Progenitor cell of endocrine pancreas (in vitro differentiated cells): ENCODE measurements at regions not wholly inside any gene's neighbourhood (a gene's known extent, or its start where the extent isn't known, plus 50 kb on each side); places are given as distances from the start of the nearest gene placed in this dataset.

ENCODE experiments used
- DNase-seq: peaks from one replicate; pipeline ENCODE4 v3.0.0; 2021; ENCODE audit warnings: low spot score; ENCODE audit not compliant: unreplicated experiment
- H3K27ac Mint-ChIP-seq: 2 replicates; pipeline ENCODE4 v1.8.0; 2021; ENCODE audit warnings: mild to moderate bottlenecking, moderate library complexity, mixed read lengths
- H3K27me3 Mint-ChIP-seq: 2 replicates; pipeline ENCODE4 v1.8.0; 2021; ENCODE audit warnings: mixed read lengths
- H3K36me3 Mint-ChIP-seq: 2 replicates; pipeline ENCODE4 v1.8.0; 2022; ENCODE audit warnings: mixed read lengths; ENCODE audit not compliant: insufficient read depth
- H3K4me1 Mint-ChIP-seq: 2 replicates; pipeline ENCODE4 v1.8.0; 2021; ENCODE audit warnings: low read depth, mixed read lengths
- H3K4me3 Mint-ChIP-seq: 2 replicates; pipeline ENCODE4 v1.8.0; 2021; ENCODE audit warnings: low read depth, mild to moderate bottlenecking, moderate library complexity, mixed read lengths
- H3K9me3 Mint-ChIP-seq: 2 replicates; pipeline ENCODE4 v1.8.0; 2021; ENCODE audit warnings: low read depth, mixed read lengths
- CTCF ChIP-seq: fragments of 200-600 bp; sonication (generic); IDR thresholded peaks from one replicate; pipeline ENCODE4 v1.5.0; 2021; ENCODE audit warnings: antibody characterized with exemption, mild to moderate bottlenecking; ENCODE audit not compliant: unreplicated experiment

- TF ChIP-seq CTCF, result no peak
- DNase-seq, result no peak
- peaks cover 22% of the 10 kb centered on the region for H3K9me3 Mint-ChIP-seq
- peaks cover 4% of the 10 kb centered on the region for H3K36me3 Mint-ChIP-seq
- no peak overlapping the region for H3K27ac Mint-ChIP-seq
- no peak overlapping the region for H3K4me3 Mint-ChIP-seq
- no peaks in the 10 kb centered on the region for H3K27me3 Mint-ChIP-seq
- H3K4me1 Mint-ChIP-seq, result peaks cover 4% of the 10 kb centered on the region
Observed at GRCh38 chr6:139557547-139557946, 183.1 kb upstream of the CITED2 start.

- no peak for TF ChIP-seq CTCF
- H3K36me3 Mint-ChIP-seq, result peaks cover 4% of the 10 kb centered on the region
Observed at GRCh38 chr6:139556532-139556931, 182.1 kb upstream of the CITED2 start.

GRCh38 chr6:139553916-139554315, 179.5 kb upstream of the CITED2 start:
- DNase-seq, result no peak
- Mint-ChIP-seq H3K27ac (no peak overlapping the region), H3K4me3 (no peak overlapping the region), H3K27me3 (no peaks in the 10 kb centered on the region), H3K4me1 (peaks cover 7% of the 10 kb centered on the region), H3K36me3 (no peaks in the 10 kb centered on the region), H3K9me3 (no peaks in the 10 kb centered on the region)
- no peak for TF ChIP-seq CTCF

More at GRCh38 chr6:139556532-139556931, 182.1 kb upstream of the CITED2 start:
- no peak for DNase-seq
- no peak overlapping the region for H3K27ac Mint-ChIP-seq
- peaks cover 4% of the 10 kb centered on the region for H3K4me1 Mint-ChIP-seq
- H3K9me3 Mint-ChIP-seq, result peaks cover 18% of the 10 kb centered on the region
- H3K4me3 Mint-ChIP-seq, result no peak overlapping the region
- no peaks in the 10 kb centered on the region for H3K27me3 Mint-ChIP-seq

GRCh38 chr6:139551376-139551775, 176.9 kb upstream of the CITED2 start:
- no peak for TF ChIP-seq CTCF
- no peak overlapping the region for H3K4me3 Mint-ChIP-seq
- no peak for DNase-seq
- H3K27me3 Mint-ChIP-seq, result no peaks in the 10 kb centered on the region
- H3K36me3 Mint-ChIP-seq, result no peaks in the 10 kb centered on the region
- H3K27ac Mint-ChIP-seq, result no peak overlapping the region
- H3K4me1 Mint-ChIP-seq, result peaks cover 19% of the 10 kb centered on the region
- H3K9me3 Mint-ChIP-seq, result no peaks in the 10 kb centered on the region

GRCh38 chr6:139550361-139550760, 175.9 kb upstream of the CITED2 start:
- H3K27ac Mint-ChIP-seq, result no peak overlapping the region
- no peak for TF ChIP-seq CTCF
- H3K4me3 Mint-ChIP-seq, result no peak overlapping the region
- no peaks in the 10 kb centered on the region for H3K27me3 Mint-ChIP-seq
- DNase-seq, result no peak
- H3K9me3 Mint-ChIP-seq, result no peaks in the 10 kb centered on the region
- H3K4me1 Mint-ChIP-seq, result peaks cover 29% of the 10 kb centered on the region
- H3K36me3 Mint-ChIP-seq, result no peaks in the 10 kb centered on the region
